ENCODE measurements at regions not wholly inside any gene's neighbourhood (a gene's known extent, or its start where the extent isn't known, plus 50 kb on each side); places are given as distances from the start of the nearest gene placed in this dataset.
"Not testable (repeated sequence)": the region's sequence is repeated elsewhere in the genome, so short reads cannot be mapped to it uniquely, and the experiment has no call there.

DNA sequence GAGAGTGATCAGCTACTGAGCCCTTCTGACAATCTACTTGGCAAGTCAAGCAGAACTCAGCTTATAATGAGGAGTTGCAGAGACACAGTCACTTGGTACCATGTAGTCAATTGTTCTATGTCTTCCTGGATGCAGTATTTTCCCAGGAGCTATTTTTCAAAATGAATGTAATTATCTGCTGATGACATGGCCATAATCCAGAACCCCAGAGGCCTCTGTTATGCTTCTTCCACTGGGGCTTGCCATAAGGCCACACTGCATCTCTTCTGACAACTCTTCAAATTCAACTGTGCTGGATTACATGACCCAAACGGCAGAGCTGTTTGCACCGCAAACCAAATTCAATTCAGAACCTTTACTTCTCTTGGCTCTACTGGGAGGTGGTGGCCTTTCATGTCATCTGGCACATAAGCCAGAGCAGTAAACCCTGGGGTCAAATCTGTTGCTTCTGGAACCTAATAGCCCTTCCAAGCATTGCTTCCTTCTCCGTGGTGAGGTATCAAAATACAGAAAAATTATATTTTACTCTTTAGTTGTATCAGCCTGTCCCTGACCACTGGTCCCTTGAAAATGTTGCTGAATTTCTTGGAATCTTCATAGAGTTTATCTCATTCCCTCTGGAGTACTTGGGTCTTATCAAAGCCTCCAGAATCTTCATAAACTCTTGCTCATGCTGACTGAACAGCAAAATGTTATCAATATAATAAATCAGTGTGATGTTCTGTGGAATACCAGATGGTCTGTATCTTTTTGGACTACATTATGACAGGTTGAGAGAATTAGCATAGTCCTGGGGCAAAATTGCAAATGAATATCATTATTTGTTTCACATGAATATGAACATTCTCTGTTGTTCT lies 79.4 kb upstream of the DCN start:
- DNase-seq = no peak

DNA sequence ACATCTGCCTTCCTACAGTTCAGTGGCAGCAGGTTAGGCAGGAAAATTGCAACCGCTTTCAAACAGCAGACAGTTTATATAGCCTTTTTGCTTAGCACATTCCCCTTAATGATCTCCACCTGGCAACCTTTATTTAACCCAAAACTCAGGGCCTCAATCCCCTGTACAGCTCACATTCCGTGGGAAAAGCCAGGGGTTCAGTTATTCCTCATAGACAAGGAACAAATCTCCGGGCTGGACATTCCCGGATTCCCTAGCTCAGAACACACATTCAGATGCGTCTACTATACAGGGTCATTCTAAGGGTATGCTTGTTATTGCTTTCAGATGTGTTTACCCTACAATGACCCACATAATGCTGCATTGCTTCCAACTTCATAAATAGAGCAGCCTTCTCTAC lies 73.8 kb upstream of the DCN start:
- DNase-seq = no peak

DNA sequence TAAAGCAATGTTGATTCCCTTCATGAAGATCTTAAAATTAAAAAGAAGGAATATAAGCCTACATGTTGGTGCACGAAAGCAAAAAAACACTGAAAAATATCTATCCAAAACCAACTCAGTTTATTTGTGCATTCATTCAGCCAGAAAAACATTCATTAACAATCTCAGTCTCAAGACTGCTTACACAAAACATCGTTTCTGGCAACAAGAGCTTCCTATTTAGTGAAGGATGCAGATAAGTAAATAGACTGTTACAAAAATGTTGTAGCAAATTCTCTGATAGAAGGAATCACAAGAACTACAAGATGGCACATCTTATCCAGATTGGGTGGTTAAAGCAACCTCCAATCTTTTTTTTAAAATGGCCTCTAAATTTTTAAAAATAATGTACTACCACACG lies 69.7 kb upstream of the DCN start:
- DNase-seq = no peak

DNA sequence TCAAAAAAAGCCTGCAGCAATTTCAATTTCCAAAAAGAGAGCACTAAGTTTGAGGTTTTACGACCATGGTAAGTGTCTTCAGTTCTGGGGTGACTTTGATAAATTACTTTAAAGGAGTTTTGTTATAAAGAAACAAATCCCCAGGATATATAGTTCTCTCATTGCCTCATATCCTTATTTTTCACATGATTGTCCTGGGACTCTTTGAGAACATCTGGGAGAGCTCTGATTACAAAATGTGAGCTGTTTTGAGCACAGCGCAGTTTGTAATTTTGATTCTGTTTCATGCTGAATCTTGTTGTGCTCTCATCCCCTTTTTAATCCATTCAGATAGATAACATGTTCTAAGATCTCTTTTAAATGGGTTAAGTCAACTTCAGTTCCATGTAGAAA lies 67.7 kb upstream of the DCN start:
- DNase-seq = no peak

DNA sequence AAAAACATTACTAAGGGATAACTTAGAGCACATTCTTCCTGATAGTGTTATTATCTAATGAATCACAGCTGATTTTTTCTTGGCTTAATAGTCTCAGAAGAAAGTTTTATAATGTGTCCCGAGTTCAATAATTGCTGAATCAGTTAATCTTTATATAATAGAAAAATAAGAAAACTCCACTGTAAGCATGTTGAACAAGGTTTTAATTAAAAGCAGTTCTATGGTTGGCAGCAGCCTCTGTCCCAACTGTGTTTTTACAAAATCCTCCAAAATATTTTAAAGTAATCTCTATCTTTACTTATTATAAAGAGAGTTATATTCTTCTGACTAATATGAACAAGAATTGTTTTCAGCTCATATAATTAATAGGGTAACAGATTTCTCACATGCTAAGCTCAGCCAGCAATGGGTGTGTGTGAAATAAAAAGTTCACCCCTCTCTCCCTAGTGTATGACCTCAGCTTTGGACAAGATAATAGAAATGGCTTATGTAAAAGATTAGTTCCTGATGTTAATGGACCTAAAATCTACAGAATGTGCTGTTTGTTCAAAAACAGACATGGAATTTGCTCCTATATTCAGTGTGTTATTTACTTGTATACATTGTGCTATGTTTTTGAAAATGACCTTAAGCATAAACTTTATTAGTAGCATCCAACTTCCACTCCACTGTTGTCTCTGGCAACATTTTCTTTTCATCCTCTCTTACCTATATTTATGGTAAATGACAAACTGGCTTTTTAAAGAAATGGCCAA lies 67.1 kb upstream of the DCN start:
- no peak for DNase-seq

DNA sequence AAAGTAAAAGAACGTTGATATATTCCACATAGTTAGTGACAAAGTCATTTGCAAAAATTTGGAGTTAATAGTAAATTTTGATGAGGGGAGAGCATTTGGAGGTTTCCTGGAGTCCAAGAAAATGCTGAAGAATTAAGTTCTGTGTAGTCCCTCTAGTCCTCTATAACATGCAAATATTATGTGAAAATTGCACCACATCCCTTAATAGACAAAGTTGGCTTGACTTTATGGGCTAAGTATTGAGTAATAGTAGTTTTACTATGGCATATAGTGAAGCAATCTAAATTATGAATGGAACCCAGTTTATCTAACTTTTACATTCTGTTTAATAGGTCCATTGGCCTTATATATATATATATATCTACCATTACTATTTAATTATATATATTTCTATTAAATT lies 66.4 kb upstream of the DCN start:
- no peak for DNase-seq

DNA sequence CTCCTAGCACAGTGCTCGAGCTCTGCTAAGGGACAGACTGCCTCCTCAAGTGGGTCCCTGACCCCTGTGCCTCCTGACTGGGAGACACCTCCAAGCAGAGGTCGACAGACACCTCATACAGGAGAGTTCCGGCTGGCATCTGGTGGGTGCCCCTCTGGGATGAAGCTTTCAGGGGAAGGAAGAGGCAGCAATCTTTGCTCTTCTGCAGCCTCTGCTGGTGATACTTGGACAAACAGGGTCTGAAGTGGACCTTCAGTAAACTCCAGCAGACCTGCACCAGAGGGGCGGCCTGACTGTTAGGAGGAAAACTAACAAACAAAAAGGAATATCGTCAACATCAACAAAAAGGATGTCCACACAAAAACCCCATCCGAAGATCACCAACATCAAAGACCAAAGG lies 60.6 kb upstream of the DCN start:
- DNase-seq = not testable (repeated sequence)

DNA sequence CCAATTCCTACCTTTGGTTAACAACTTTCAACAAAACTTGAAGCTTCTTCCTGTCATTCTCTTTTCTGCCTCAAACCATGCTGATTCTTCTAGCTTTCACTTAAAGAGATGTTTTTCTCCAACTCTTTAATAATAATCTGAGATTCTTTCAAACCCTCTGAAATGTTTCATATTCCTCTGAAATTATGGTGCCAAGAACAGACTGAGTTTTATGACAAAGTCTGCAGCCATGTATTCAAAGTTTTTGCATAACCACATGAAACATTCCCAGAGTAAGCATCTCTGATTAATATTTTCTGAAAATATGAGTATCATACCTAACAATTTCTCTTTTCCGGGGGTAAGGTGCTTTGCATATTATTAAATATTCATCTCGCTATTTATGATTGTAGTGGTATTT lies 59.1 kb upstream of the DCN start:
- DNase-seq = no peak

DNA sequence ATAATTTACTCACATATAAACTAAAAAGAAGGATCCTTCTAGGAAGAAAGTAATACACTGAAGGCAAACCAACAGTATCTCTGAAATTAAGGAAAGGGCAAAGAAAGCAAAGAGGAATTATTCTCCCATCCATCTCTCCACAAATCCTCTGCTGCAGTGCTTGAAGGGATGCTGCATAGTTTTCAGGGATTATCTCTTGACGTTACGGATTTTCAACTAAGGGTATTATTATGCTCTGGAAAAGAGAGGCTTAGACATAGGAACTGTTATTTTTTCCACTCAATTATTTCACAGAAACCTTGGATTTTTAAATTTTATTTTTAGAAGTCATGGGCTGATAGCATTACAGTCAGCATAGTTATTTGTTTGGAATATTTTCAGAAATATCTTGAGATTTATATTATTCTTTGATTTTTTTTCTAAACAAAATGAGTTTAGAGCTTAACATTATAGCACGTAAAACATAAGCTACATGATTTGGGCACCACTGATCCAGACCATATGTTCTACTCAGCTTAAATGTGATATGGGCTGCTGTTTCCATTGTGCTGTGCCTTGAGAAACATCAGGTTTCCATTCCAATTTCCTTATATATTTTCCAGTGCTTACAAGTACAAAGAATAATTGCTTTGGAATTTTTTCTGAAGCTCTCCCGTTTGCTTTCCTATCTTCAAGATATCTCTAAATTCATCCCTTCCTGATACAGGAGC lies 57.9 kb upstream of the DCN start:
- DNase-seq = no peak

DNA sequence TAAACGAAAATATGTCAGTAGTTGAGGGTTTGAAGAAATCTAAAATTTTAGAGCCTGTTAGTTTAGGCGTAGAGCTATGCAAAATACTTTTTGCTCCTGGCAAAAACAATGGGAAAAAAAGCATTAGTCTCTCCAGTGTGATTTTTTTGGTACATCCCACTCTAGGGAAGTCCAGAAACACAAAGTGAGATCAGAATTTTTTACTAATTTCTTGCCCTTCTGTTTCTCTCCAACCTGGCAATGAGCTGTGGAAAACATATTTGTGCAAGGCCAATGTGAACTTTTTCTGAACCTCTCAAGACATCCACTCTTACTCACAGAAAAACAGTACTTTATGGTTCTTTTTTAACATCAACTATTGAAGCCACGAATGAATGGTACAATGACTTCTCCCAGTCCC lies 56.9 kb upstream of the DCN start:
- no peak for DNase-seq

Data from activated T-cell treated with anti-CD3 and anti-CD28 coated beads for 4 hours (primary cell).